Endothelial cell of umbilical vein (primary cell): ENCODE measurements at regions not wholly inside any gene's neighbourhood (a gene's known extent, or its start where the extent isn't known, plus 50 kb on each side); places are given as distances from the start of the nearest gene placed in this dataset.

ENCODE experiments used
- BruUV-seq: library from RNA; stranded (reverse); fragments of 400-500 nt; replicated peaks from 2 replicates; lab custom pipeline; 2021; lab: Mats Ljungman, UMichigan
- CTCF ChIA-PET: fragments of 300-600, 350-600 bp; sonication (Branson Sonifier 250); formaldehyde crosslinking; loops from one replicate; lab custom pipeline; 2021; ENCODE audit warnings: antibody characterized with exemption, inconsistent platforms; lab: Charles Lee
- POLR2A ChIA-PET: fragments of 300-600, 350-600 bp; sonication (Branson Sonifier 250); formaldehyde crosslinking; loops from one replicate; lab custom pipeline; 2021; ENCODE audit warnings: antibody characterized with exemption, inconsistent platforms; lab: Charles Lee
- DNase-seq: peaks from one replicate; pipeline ENCODE4 v3.0.0-alpha.2; 2011; ENCODE audit warnings: low read depth, low spot score
- FAIRE-seq: peaks from 2 replicates; lab custom pipeline; 2011; peaks lifted over from hg19 to GRCh38; lab: Jason Lieb, UNC
- H2AFZ ChIP-seq: 2 replicates; pipeline ENCODE4 v1.6.0; 2012; ENCODE audit warnings: low read depth, low read length, control low read depth, inconsistent platforms
- H3K27ac ChIP-seq: 2 replicates; pipeline ENCODE4 v1.5.1; 2011; ENCODE audit warnings: low read depth, mild to moderate bottlenecking, control low read depth, low read length, moderate library complexity; ENCODE audit not compliant: insufficient read depth
- H3K27me3 ChIP-seq, 2 experiments: 2 replicates each; pipeline versions ENCODE4 v1.6.0 to v1.6.1; 2011; ENCODE audit warnings: low read length in 2 of 2, mixed read lengths in 1 of 2; ENCODE audit not compliant: control insufficient read depth in 2 of 2, insufficient read depth in 2 of 2
- H3K36me3 ChIP-seq, 2 experiments: 2 replicates in 1 of 2; 3 replicates in 1 of 2; pipeline ENCODE4 v1.5.1; 2011; ENCODE audit warnings: low read length in 2 of 2, mild to moderate bottlenecking in 1 of 2, moderate library complexity in 1 of 2; ENCODE audit not compliant: control insufficient read depth in 2 of 2, insufficient read depth in 2 of 2; ENCODE audit errors: extremely low read depth in 1 of 2
- H3K4me1 ChIP-seq: 3 replicates; pipeline ENCODE4 v1.5.1; 2011; ENCODE audit warnings: mild to moderate bottlenecking, low read length; ENCODE audit not compliant: control insufficient read depth, insufficient read depth; ENCODE audit errors: extremely low read depth
- H3K4me2 ChIP-seq: 2 replicates; pipeline ENCODE4 v1.6.1; 2011; ENCODE audit warnings: low read length, control low read depth, mixed read lengths; ENCODE audit not compliant: insufficient read depth
- H3K4me3 ChIP-seq, 3 experiments: fragments of 200-600 bp in 1 of 3; sonication (generic), shearing (Covaris generic) in 1 of 3; replicated peaks in 1 of 3; 2 replicates each; pipeline ENCODE4 v1.5.1; 2011 to 2016; ENCODE audit warnings: control low read depth in 3 of 3, low read length in 3 of 3, mild to moderate bottlenecking in 2 of 3, inconsistent platforms in 1 of 3, low read depth in 1 of 3, moderate library complexity in 1 of 3; ENCODE audit not compliant: insufficient read depth in 1 of 3
- H3K79me2 ChIP-seq: 2 replicates; pipeline ENCODE4 v1.6.0; 2012; ENCODE audit warnings: low read length, inconsistent platforms; ENCODE audit not compliant: control insufficient read depth, insufficient read depth
- H3K9ac ChIP-seq: replicated peaks from 2 replicates; pipeline ENCODE3; 2011; ENCODE audit warnings: low read length, control low read depth; ENCODE audit not compliant: insufficient read depth; ENCODE audit errors: extremely low read depth
- H3K9me1 ChIP-seq: replicated peaks from 3 replicates; pipeline ENCODE4 v1.6.0; 2011; ENCODE audit warnings: mild to moderate bottlenecking, low read length; ENCODE audit not compliant: control insufficient read depth, insufficient read depth; ENCODE audit errors: extremely low read depth
- H3K9me3 ChIP-seq: replicated peaks from 2 replicates; pipeline ENCODE4 v1.5.1; 2012; ENCODE audit warnings: low read length, inconsistent platforms; ENCODE audit not compliant: control insufficient read depth, insufficient read depth
- H4K20me1 ChIP-seq: replicated peaks from 2 replicates; pipeline ENCODE3; 2011; ENCODE audit warnings: mild to moderate bottlenecking, low read length; ENCODE audit not compliant: control insufficient read depth, insufficient read depth; ENCODE audit errors: extremely low read depth
- CTCF ChIP-seq, 2 donors: IDR thresholded peaks; 1 replicate in 1 of 2; 2 replicates in 1 of 2; pipeline ENCODE4 v1.5.1; 2011; ENCODE audit warnings: low read length in 2 of 2, mild to moderate bottlenecking in 2 of 2, moderate library complexity in 2 of 2, control low read depth in 1 of 2, inconsistent platforms in 1 of 2, low read depth in 1 of 2; ENCODE audit not compliant: insufficient read depth in 1 of 2; ENCODE audit errors: extremely low read depth in 1 of 2
- EZH2 ChIP-seq: IDR thresholded peaks from 2 replicates; pipeline ENCODE4 v1.6.1; 2012; ENCODE audit warnings: borderline replicate concordance, low read depth, mild to moderate bottlenecking, moderate library complexity, low read length, inconsistent platforms; ENCODE audit not compliant: severe bottlenecking
- FOS ChIP-seq: IDR thresholded peaks from 2 replicates; pipeline ENCODE4 v1.6.1; 2011; ENCODE audit warnings: mild to moderate bottlenecking, low read length, moderate library complexity, borderline replicate concordance; ENCODE audit not compliant: insufficient read depth
- GATA2 ChIP-seq: IDR thresholded peaks from 2 replicates; pipeline ENCODE4 v1.7.0; 2011; ENCODE audit warnings: low read depth, mild to moderate bottlenecking, moderate library complexity, mixed read lengths, low read length; ENCODE audit not compliant: insufficient read length, insufficient read depth
- JUN ChIP-seq: IDR thresholded peaks from 2 replicates; pipeline ENCODE4 v1.6.1; 2011; ENCODE audit warnings: borderline replicate concordance, low read depth; ENCODE audit not compliant: insufficient read length, insufficient read depth
- MAX ChIP-seq: IDR thresholded peaks from 2 replicates; pipeline ENCODE4 v1.6.1; 2011; ENCODE audit not compliant: insufficient read depth, insufficient read length
- MYC ChIP-seq: IDR thresholded peaks from one replicate; pipeline ENCODE4 v1.6.1; 2011; ENCODE audit warnings: mild to moderate bottlenecking, low read depth, low read length
- POLR2A ChIP-seq: IDR thresholded peaks from 2 replicates; pipeline ENCODE4 v1.6.1; 2012; ENCODE audit warnings: low read depth, mild to moderate bottlenecking, control low read depth, low read length
- POLR2AphosphoS5 ChIP-seq: IDR thresholded peaks from 2 replicates; pipeline ENCODE4 v1.6.1; 2012; ENCODE audit warnings: low read depth, mild to moderate bottlenecking, control low read depth, low read length, moderate library complexity; ENCODE audit not compliant: insufficient read depth
- dilution Hi-C: fragments of 300-500 bp; cut with MboI; formaldehyde crosslinking; loops from one replicate; pipeline ENCODE4 v1.15.0; 2019; ENCODE audit warnings: low sequenced_read_pairs; ENCODE audit not compliant: extremely low pct_ligation_motif_present
- intact Hi-C: fragments of 100-400 bp; cut with micrococcal nuclease; formaldehyde crosslinking; loops from one replicate; pipeline ENCODE4 v1.10.0; 2022

- DNase-seq = no peak
- Histone ChIP-seq H3K27me3 (no peaks in the 10 kb centered on the region), H3K27ac (no peak overlapping the region), H3K9me1 (no peaks in the 10 kb centered on the region), H4K20me1 (no peaks in the 10 kb centered on the region), H3K9ac (no peak overlapping the region), H3K9me3 (no peaks in the 10 kb centered on the region), H3K4me3 (no peak overlapping the region), H3K79me2 (no peaks in the 10 kb centered on the region), H3K4me2 (no peak overlapping the region), H3K36me3 (no peaks in the 10 kb centered on the region), H2AFZ (no peak overlapping the region), H3K4me1 (peaks cover 23% of the 10 kb centered on the region)
- dilution Hi-C loops (no loop called here), intact Hi-C loops (loop anchor here (10.0 kb wide), 1 partner anchor 253 kb away; the partner anchor contains the start of gene PHLDA1)
- no peak for TF ChIP-seq JUN
- no peak for TF ChIP-seq FOS
- no peak for TF ChIP-seq POLR2A
- TF ChIP-seq POLR2AphosphoS5 = no peak
- no peak for TF ChIP-seq EZH2
- TF ChIP-seq CTCF (IDR thresholded peaks at IDR 0.05; ENCODE audit: extremely low read depth in 1 of 2, insufficient read depth in 1 of 2, low read depth in 1 of 2, low read length in 2 of 2) = no peak
- TF ChIP-seq GATA2 = no peak
- no peak for TF ChIP-seq MAX
- no peak for TF ChIP-seq MYC
- BruUV-seq = no TSS peak
- no peak for FAIRE-seq
- CTCF ChIA-PET = interaction anchor here (0.9 to 1.8 kb wide), 5 partner anchors 9 to 249 kb away, joined by 3 to 6 read pairs (median 3); partner anchors contain the start of gene PHLDA1
- POLR2A ChIA-PET = interaction anchor here (0.5 kb wide), 1 partner anchor 91 kb away, joined by 3 read pairs; no protein-coding TSS in a partner anchor
Measured at GRCh38 chr12:75782069-75782581, 249.5 kb downstream of the PHLDA1 start.
